HG03066 (cell line): ENCODE measurements at regions not wholly inside any gene's neighbourhood (a gene's known extent, or its start where the extent isn't known, plus 50 kb on each side); places are given as distances from the start of the nearest gene placed in this dataset.

Experiments used
- ATAC-seq: cut with Tn5 transposase; IDR thresholded peaks from one replicate; pipeline ENCODE4 v1.9.1; 2021; ENCODE audit warnings: low read depth; ENCODE audit not compliant: unreplicated experiment

DNA sequence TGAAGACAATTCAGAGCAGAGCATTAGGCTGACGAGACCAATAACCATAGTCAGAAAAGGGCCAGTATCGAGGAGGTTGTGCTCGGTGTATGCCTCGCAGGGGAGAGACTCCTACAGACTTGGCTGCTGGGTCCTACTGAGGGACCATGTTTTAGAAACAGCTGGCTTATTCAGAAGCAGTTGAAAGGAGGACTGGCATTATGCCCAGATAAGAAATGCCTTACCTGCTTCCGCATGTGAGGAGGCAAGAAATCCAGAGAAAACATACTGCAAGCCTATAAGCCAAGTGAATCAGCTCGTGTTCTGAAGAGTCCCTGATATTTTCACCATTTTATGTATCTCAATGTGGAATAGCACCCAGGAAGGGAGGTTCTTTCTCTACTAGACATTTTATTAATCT is 434.7 kb downstream of the GRB14 start:
- ATAC-seq = no peak

DNA sequence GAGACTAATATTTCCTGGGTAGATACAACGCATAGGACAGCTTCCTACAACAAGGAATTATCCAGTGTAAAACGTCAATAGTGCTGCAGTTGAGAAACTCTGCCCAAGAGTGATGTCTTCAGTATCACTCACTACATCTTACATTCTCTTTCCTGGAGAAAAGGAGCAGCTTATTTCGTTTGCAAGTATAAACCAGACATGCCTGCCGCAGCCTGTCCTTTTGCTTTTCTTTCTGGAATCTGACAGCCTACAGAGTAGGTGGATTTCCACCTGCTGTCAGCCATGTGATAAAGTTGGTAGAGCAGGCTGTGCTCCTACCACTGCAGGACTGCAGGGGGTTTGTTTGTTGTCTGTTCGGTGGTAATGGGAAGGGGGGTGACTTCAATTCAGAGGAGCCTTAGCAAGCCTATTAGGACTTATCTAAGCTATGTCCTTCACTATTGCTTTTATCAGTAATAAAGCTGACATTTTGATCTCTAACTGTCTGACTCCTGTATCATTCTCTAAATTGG is 439.1 kb downstream of the GRB14 start:
- no peak for ATAC-seq

- no peak for ATAC-seq
Measured at GRCh38 chr2:164178835-164179465, 442.3 kb downstream of the GRB14 start.

GRCh38 chr2:164164602-164165001 is 428.8 kb upstream of the FIGN start:
- ATAC-seq = no peak

GRCh38 chr2:164155558-164155957 is 419.8 kb upstream of the FIGN start:
- no peak for ATAC-seq

DNA sequence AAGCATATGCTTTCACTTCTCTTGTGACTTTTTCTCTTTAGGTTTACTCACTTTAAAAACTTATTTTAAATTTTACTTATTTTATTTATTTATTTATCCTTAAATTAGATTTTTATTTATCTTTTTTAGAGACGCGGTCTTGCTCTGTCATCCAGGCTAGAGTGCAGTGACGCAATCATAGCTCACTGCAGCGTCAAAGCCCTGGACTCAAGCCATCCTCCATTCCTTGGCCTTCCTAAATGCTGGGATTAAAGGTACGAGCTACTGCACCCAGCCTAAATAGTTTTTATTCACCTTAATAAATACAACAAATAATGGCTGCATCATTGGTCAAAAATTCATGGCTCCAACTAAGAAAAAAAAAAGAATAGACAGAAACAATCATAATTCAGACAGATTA is 415.7 kb upstream of the FIGN start:
- ATAC-seq = no peak

DNA sequence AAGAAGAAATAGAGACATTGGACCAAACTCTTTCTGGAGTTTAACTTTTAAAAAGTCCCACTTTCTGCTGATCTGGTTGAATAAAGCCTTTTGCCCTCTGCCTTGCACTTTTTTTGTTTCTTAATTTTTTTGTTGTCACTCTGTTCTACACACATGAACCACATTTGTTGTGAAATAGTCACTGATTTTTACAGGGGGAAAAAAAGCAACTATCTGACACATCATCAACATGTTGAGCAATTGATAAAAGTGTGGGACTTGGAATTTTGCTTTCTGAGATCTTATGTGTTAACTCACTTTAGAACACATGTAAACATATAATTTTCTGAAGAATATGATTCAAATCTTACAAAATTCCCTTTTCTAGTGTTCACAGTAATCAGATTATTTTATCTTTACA is 414.8 kb upstream of the FIGN start:
- no peak for ATAC-seq

GRCh38 chr2:164146441-164146840 is 410.6 kb upstream of the FIGN start:
- ATAC-seq = no peak

- no peak for ATAC-seq
Measured at GRCh38 chr2:164145093-164145987, 409.5 kb upstream of the FIGN start.

GRCh38 chr2:164143183-164143930 is 407.5 kb upstream of the FIGN start:
- ATAC-seq = no peak

- no peak for ATAC-seq
Measured at GRCh38 chr2:164142755-164143154, 406.9 kb upstream of the FIGN start.

- ATAC-seq = no peak
Measured at GRCh38 chr2:164141271-164141670, 405.5 kb upstream of the FIGN start.

DNA sequence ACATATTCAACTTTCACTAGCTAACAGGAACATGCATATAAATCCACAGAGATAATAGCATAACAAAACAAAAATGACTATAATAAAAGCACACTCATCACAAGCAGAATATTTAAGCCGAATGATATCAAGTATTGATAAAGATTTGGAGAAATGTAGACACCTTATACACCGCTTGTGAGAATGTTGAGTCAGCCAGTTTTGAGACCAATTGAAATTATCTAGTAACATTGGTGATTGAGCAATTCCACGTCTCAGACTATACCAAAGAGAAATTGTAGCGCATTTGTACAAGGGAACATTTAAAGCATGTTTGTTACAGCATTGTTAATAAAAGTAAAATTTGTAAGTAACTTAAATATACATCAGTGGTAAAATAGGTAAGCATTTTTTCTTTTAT is 402.9 kb upstream of the FIGN start:
- no peak for ATAC-seq

DNA sequence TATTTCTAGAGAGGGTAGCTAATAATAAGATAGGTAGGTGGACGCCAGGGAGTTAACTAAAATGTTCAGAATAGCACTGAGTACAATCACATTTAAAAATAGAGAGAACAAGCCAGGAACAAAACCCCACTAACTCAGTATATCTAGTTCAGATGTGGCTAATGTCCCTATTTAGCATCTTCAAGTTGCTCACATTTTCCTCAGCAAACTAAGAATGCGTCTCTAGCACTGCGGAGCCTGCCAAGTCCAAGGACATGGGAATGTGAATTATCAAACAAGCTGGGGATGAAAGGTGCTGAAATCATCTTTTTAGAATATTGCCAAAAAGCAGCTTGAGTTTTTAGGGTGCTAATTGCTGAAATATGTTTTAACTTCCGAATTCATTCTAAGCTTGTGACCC is 398.5 kb upstream of the FIGN start:
- no peak for ATAC-seq

DNA sequence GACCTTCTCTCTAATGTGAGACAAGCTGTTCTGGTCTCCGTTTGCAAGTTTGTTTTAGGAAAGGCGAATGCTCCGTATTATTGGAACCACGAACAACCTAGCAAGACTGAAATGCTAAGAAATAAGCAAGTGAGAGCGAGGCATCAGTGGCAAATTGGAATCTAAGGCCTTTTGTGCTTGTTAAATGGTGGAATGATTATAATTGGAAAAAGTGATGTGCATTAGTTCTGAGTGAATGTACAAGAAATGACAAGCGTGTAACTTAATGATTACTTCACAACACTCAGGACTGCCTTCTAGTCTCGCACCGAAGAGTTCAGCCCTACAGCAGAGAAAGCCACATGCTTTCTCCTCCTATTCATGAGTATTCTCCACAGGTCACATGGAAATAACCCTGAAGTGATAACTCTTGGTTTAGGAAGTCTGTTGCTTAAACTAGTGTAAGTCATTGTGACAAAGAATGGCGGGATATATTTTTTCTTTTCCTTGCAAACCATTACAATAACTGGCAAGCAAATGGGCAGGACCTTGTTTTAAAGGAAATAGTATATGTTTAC is 392.2 kb upstream of the FIGN start:
- ATAC-seq = no peak

DNA sequence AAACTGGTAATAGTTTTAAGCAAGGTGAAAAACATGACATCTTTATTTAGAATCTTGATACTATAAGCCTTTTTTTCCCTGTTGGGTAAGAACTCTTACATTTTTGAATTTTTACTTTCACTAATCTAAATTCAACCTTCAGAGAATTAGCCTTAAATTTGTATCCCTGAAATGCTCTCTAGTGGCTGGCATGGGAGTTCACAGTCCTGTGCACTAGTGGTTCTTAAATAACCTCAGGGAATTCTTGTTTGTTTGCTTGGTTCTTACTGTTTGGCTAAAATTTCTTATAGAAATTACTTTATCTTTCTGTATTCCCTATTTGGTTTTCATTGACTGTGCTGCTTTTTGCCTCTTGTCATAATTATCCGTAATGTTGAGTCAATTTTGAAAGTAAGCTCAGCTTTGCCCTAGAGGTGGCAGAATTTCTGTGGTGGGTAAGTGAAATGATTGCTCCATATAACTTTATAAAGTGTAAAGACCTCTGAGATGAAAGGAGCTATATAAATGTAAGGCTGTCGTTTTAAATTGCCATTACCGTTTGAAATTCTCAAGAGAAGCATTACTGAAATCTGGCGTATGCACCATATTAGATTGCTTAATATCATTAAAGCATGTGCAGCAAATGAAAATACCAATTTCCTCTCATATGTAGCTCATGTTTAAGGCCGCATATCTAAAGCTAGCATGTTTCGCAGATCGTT is 391.3 kb upstream of the FIGN start:
- ATAC-seq = no peak

GRCh38 chr2:164115806-164116205 is 380.0 kb upstream of the FIGN start:
- ATAC-seq = no peak

DNA sequence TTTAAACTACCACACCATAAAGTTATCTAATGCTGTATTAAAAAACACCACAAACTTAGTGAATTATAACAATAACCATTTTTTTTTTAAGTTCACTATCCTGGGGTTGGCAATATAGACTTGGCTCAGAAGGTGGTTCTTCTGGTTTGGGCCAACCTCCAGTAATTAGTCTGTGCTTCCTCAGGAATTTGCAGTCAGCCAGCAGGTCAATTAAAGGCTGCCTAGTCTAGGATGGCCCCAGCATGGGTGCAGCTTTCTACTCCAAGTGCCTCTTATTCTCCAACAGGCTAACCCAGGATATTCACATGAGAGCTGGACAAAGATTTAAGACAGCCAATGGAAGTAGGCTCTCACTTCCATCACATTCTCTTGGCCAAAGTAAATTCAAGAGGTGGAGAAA is 379.1 kb upstream of the FIGN start:
- ATAC-seq = no peak

GRCh38 chr2:164112105-164112504 is 376.3 kb upstream of the FIGN start:
- ATAC-seq = no peak

DNA sequence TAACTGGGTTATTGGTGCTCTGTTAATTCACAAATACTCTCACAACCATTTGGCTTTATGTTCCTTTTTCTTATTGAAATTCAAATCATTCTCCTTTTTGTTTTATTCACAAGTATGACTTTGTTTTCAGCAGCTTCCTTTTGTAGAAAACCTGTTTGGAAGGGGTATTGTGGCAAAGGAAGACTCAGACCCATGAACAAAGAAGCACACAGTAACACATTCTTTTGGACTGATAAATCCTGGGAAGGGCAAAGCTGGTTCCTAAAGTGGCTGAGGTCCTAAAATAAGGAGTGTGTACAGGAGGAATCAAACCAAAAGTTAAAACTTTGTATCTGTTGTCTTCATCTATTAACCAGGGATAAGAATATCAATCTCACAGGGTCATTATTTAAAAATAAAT is 374.7 kb upstream of the FIGN start:
- ATAC-seq = no peak
